GM12864 (cell line): ENCODE measurements at regions not wholly inside any gene's neighbourhood (a gene's known extent, or its start where the extent isn't known, plus 50 kb on each side); places are given as distances from the start of the nearest gene placed in this dataset.

Experiments
- DNase-seq: peaks from one replicate; pipeline ENCODE4 v3.0.0-alpha.2; 2011; ENCODE audit warnings: low read depth
- H3K4me3 ChIP-seq: 2 replicates; pipeline ENCODE4 v1.5.1; 2011; ENCODE audit warnings: mild to moderate bottlenecking, low read depth, low read length, control low read depth
- CTCF ChIP-seq: IDR thresholded peaks from 2 replicates; pipeline ENCODE4 v1.5.1; 2011; ENCODE audit warnings: low read depth, mild to moderate bottlenecking, moderate library complexity, low read length, control low read depth, inconsistent platforms; ENCODE audit errors: missing control alignments

- TF ChIP-seq CTCF, result no peak
- H3K4me3 ChIP-seq, result no peak overlapping the region
- DNase-seq, result no peak
Measured at GRCh38 chr6:113586413-113587077, 270.6 kb upstream of the MARCKS start.

DNA sequence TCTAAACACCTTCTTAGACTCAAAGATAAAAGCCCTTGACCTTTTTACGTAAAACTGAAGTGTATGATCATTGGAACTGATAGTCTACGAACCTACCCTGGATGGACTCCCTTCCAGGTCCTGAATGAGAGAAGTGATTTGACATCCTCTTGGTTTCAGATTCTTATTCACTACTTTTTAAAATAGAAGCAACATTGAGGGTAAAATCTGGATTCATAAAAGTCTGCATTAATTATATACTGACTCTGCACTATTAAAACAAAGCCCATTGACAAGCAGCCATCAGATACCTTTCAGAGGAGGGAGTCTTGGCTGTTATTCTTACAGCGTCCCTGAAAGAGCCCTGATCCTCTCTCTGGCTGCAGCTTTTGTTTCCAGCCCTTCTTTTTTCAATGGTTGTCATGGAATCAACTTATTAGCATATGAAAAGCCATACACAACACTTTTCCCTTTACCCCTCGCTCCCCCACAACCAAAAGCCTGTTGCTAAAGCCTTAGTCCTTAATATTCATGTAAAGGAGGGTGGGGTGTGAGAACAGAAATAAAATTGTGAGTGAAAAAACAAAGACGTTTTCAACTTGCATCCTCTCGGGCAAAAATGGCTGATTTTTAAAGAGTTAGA is 270.0 kb upstream of the MARCKS start:
- DNase-seq, result no peak
- no peak overlapping the region for H3K4me3 ChIP-seq
- no peak for TF ChIP-seq CTCF

DNA sequence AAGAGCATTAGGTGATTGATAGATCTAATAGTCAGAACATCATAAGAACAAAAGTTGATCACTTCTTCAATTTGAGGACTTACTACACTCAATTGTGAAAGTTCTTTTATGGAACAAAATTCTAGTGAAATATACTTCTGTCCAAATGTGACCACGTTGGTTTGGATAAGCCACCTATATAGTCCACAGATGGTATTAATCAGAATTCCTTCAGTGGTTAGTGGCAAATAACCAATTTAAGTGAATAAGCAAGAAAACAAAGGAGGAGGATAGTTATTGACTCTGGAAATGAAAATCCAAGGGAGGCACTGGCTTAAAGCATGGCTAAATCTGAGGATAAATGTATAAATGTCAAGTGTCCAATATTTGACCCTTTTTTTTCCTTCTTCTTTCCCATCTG is 268.5 kb upstream of the MARCKS start:
- TF ChIP-seq CTCF, result no peak

DNA sequence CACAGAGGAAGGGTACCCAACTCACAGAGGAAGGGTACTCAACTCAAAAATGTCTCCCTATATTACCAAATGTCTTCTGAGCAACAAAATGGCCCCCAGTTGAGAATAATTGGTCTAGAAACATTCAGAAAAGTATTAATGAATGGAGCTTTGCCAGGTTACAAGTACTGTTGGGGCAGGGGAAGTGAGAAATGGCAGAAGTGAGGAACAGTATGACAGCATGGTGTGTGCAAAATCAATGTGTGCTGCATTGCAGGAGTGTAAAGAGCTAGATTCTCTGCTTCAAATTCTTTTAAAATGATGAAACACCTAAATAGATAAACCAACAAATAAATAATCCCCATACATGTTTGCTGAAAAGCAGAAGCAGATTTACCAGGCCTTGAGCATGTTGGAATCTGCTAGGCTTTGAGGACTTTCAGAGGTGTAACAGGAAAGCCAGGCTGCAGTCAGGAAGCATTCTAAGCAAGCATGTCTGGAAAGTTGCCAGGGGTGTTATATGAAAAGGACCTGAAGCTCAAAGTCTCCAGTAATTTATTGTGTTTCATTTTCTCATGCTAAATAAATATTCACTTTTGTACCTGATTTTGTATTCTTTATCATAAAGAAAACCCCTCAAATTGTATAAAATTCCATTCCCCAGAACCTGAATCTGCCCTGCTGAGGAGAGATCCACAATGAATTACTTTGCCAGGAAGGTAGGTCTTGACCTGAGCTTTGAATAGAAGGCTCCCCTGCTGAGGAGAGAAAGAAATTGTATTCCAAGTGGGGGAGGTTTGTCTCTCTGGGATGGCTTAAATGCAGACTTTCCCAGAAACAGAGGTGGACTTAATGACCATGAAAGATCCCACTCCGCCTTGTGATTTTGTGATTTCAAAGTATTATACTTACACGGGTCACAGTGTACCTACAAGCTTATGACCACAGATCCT is 265.0 kb upstream of the MARCKS start:
- DNase-seq, result no peak
- no peak for TF ChIP-seq CTCF
- H3K4me3 ChIP-seq, result no peak overlapping the region

More for the DNA sequence above, 268.5 kb upstream of the MARCKS start:
- H3K4me3 ChIP-seq, result no peak overlapping the region
- no peak for DNase-seq

DNA sequence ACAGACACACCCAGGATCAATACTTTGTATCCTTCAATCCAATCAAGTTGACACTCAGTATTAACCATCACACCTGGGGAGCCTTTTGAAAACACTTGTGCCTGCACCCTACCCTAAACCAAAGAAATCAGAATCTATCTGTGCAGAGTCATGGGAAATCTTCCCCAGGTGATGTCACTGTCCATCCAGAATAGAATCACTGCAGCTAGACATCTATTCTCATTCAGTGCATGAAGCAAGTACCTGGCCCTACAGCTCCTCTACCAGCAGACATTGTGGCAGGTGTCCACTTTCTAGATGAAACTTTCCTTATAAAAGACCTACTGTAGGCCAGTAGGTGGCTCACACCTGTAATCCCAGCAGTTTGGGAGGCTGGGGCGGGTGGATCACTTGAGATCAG is 262.4 kb upstream of the MARCKS start:
- no peak for TF ChIP-seq CTCF
- no peak overlapping the region for H3K4me3 ChIP-seq
- no peak for DNase-seq

DNA sequence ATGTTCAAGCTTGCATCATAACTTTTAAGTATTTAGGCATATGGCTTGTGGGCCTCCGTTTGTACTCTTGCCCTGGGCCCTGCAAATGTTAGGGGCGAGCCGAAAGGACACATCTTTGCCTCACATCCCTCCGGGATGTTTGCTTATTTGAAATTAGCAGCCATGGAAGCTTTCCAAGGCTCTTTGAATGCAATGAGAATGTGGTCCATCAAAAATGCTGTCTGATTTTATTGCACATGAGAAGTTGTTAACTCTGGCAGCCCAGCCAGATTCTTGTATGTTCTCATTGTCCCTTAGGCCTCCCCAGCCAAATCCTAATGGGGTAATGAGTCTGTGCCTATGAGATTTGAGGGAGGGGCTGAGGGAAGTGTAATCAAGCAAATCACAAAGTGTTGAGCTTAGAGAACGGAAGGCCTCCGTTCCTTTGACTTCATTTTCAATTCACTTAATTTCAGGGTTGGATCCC is 261.2 kb upstream of the MARCKS start:
- H3K4me3 ChIP-seq, result no peak overlapping the region
- TF ChIP-seq CTCF, result no peak
- DNase-seq, result no peak
